ENCODE measurements at regions not wholly inside any gene's neighbourhood (a gene's known extent, or its start where the extent isn't known, plus 50 kb on each side); places are given as distances from the start of the nearest gene placed in this dataset.
A peak's percentile ranks its signal among the peaks of the same experiment; 100 is the strongest.

- DNase-seq (peak in 1 of 5 donors; percentile 2), FAIRE-seq (no peak)
- Histone ChIP-seq H3K4me1 (ENCODE audit: control insufficient read depth in 2 of 3, insufficient read depth in 2 of 3, low read depth in 1 of 3, low read length in 3 of 3) (peaks cover 0 to 20% (median 8%) of the 10 kb centered on the region in 3 donors), H3K9me3 (ENCODE audit: control insufficient read depth in 2 of 3, insufficient read depth in 1 of 3, low read length in 3 of 3) (no peaks in the 10 kb centered on the region), H3K9ac (ENCODE audit: low read length in 3 of 3) (no peak overlapping the region), H3K27ac (ENCODE audit: low read depth in 2 of 2, low read length in 2 of 2) (no peak overlapping the region), H3K36me3 (ENCODE audit: control insufficient read depth in 2 of 3, insufficient read depth in 3 of 3, low read length in 3 of 3) (no peaks in the 10 kb centered on the region), H3K27me3 (ENCODE audit: control insufficient read depth, insufficient read depth, low read length) (no peaks in the 10 kb centered on the region), H3K4me3 (ENCODE audit: low read length in 3 of 3) (no peak overlapping the region)
- TF ChIP-seq, protein P1, sequence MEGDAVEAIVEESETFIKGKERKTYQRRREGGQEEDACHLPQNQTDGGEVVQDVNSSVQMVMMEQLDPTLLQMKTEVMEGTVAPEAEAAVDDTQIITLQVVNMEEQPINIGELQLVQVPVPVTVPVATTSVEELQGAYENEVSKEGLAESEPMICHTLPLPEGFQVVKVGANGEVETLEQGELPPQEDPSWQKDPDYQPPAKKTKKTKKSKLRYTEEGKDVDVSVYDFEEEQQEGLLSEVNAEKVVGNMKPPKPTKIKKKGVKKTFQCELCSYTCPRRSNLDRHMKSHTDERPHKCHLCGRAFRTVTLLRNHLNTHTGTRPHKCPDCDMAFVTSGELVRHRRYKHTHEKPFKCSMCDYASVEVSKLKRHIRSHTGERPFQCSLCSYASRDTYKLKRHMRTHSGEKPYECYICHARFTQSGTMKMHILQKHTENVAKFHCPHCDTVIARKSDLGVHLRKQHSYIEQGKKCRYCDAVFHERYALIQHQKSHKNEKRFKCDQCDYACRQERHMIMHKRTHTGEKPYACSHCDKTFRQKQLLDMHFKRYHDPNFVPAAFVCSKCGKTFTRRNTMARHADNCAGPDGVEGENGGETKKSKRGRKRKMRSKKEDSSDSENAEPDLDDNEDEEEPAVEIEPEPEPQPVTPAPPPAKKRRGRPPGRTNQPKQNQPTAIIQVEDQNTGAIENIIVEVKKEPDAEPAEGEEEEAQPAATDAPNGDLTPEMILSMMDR (IDR thresholded peaks at IDR 0.05; ENCODE audit: borderline replicate concordance, extremely low read depth, insufficient read depth): no peak
- intact Hi-C loops (cut with DNase I): no loop called here
Observed at GRCh38 chr15:70167155-70167554, 69.4 kb upstream of the TLE3 start.

DNA sequence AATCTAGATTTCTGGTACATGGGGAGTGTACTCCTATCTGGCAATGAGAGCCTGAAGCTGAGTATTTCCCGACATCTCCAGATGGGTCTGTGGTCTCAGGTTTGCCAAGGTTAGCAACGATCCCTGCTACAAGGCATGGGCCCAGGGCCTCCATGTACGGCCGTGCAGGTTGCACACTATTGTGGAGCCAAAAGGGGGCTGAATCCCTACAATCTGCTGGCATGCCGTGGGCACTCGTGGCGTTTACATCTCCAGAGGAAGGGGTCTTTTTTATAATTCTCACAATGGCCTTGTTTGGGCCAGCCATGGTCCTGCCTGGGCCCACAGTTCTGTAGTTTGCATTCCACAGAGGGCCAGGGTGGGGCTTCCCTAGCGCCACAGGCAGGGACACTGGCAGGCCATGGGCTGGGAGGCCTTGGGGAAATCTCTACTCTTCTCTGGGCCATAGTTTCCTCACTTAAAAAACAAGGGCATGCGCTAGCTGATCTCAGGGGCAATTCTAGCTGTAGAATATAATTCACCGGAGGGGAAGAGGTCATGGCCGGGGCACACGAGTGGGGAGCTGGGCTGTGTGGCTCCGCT is 68.9 kb upstream of the TLE3 start:
- Histone ChIP-seq H3K9ac (ENCODE audit: low read length in 3 of 3) (no peak overlapping the region), H3K9me3 (ENCODE audit: control insufficient read depth in 2 of 3, insufficient read depth in 1 of 3, low read length in 3 of 3) (no peaks in the 10 kb centered on the region), H3K4me3 (ENCODE audit: low read length in 3 of 3) (no peak overlapping the region), H3K36me3 (ENCODE audit: control insufficient read depth in 2 of 3, insufficient read depth in 3 of 3, low read length in 3 of 3) (no peaks in the 10 kb centered on the region), H3K27ac (ENCODE audit: low read depth in 2 of 2, low read length in 2 of 2) (no peak overlapping the region), H3K27me3 (ENCODE audit: control insufficient read depth, insufficient read depth, low read length) (no peaks in the 10 kb centered on the region), H3K4me1 (ENCODE audit: control insufficient read depth in 2 of 3, insufficient read depth in 2 of 3, low read depth in 1 of 3, low read length in 3 of 3) (peaks cover 0 to 20% (median 8%) of the 10 kb centered on the region in 3 donors)
- DNase-seq (peak in 1 of 5 donors; percentile 16), FAIRE-seq (no peak)
- TF ChIP-seq, protein P1 (IDR thresholded peaks at IDR 0.05; ENCODE audit: borderline replicate concordance, extremely low read depth, insufficient read depth): no peak
- intact Hi-C loops (cut with DNase I): no loop called here

GRCh38 chr15:70165716-70166284 is 68.1 kb upstream of the TLE3 start:
- Histone ChIP-seq H3K27ac (ENCODE audit: low read depth in 2 of 2, low read length in 2 of 2) (peak overlapping the region; percentile 53 to 59), H3K36me3 (ENCODE audit: control insufficient read depth in 2 of 3, insufficient read depth in 3 of 3, low read length in 3 of 3) (no peaks in the 10 kb centered on the region), H3K9ac (ENCODE audit: low read length in 3 of 3) (no peak overlapping the region), H3K9me3 (ENCODE audit: control insufficient read depth in 2 of 3, insufficient read depth in 1 of 3, low read length in 3 of 3) (no peaks in the 10 kb centered on the region), H3K4me3 (ENCODE audit: low read length in 3 of 3) (no peak overlapping the region), H3K27me3 (ENCODE audit: control insufficient read depth, insufficient read depth, low read length) (no peaks in the 10 kb centered on the region), H3K4me1 (ENCODE audit: control insufficient read depth in 2 of 3, insufficient read depth in 2 of 3, low read depth in 1 of 3, low read length in 3 of 3) (peaks cover 0 to 21% (median 8%) of the 10 kb centered on the region in 3 donors)
- FAIRE-seq (no peak), DNase-seq (peak; percentile 50 to 83 (median 70))
- intact Hi-C loops (cut with DNase I): no loop called here
- TF ChIP-seq, protein P1 (IDR thresholded peaks at IDR 0.05; ENCODE audit: borderline replicate concordance, extremely low read depth, insufficient read depth): no peak
